SK-N-SH treated with all-trans-retinoic acid at 6 μM for 48 hours (cell line): ENCODE measurements at regions not wholly inside any gene's neighbourhood (a gene's known extent, or its start where the extent isn't known, plus 50 kb on each side); places are given as distances from the start of the nearest gene placed in this dataset.

Experiments
- OSR1 ChIP-seq: fragments of 250-450 bp; sonication (Bioruptor Pico); IDR thresholded peaks from 2 replicates; pipeline ENCODE4 v1.8.0; 2022; ENCODE audit warnings: moderate library complexity, mild to moderate bottlenecking, inconsistent platforms
- PPARA ChIP-seq: fragments of 250-450 bp; sonication (Bioruptor Pico); IDR thresholded peaks from 2 replicates; pipeline ENCODE4 v1.5.0; 2020; ENCODE audit warnings: mild to moderate bottlenecking, borderline replicate concordance
- ZC3H10 ChIP-seq: fragments of 250-450 bp; sonication (Bioruptor Pico); IDR thresholded peaks from 2 replicates; pipeline ENCODE4 v1.5.1; 2021; ENCODE audit warnings: mild to moderate bottlenecking, moderate library complexity
- ZNF565 ChIP-seq: fragments of 450-650 bp; formaldehyde crosslinking; conservative IDR thresholded peaks from 2 replicates; pipeline ENCODE4 v1.5.0; 2020; ENCODE audit warnings: low read depth, mild to moderate bottlenecking, moderate library complexity
- ZNF8 ChIP-seq: fragments of 450-650 bp; formaldehyde crosslinking; IDR thresholded peaks from 2 replicates; pipeline ENCODE4 v1.5.0; 2020; ENCODE audit warnings: mild to moderate bottlenecking, moderate library complexity
- TF ChIP-seq, protein P1 (sequence below): fragments of 250-450 bp; sonication (Bioruptor Pico); IDR thresholded peaks from 2 replicates; pipeline ENCODE4 v1.8.0; 2021; ENCODE audit warnings: low read depth, mild to moderate bottlenecking, moderate library complexity, borderline replicate concordance

DNA sequence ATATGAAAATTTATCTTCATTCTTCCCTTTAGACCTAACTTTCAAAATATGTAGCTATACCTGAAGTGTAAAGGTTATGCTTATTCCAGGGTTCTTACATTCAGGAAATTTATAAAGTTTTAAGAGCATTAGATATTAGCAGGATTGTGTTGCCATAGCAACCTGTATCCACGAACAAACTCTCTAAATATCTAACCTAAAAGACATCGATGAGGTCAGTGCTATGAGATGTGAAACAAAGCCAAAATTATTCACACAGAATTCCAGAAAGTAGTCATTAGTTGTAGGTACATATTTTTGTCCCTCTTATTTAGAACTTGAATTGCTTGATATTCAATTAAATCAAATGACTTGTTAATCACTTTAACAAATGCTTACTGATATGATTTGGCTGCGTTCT lies 705.3 kb downstream of the SOCS6 start:
- TF ChIP-seq OSR1 (CRISPR knock-in tag) (no peak), ZNF565 (CRISPR knock-in tag) (no peak), ZC3H10 (CRISPR knock-in tag) (no peak), PPARA (CRISPR knock-in tag) (no peak), ZNF8 (CRISPR knock-in tag) (no peak)
- TF ChIP-seq, protein P1, sequence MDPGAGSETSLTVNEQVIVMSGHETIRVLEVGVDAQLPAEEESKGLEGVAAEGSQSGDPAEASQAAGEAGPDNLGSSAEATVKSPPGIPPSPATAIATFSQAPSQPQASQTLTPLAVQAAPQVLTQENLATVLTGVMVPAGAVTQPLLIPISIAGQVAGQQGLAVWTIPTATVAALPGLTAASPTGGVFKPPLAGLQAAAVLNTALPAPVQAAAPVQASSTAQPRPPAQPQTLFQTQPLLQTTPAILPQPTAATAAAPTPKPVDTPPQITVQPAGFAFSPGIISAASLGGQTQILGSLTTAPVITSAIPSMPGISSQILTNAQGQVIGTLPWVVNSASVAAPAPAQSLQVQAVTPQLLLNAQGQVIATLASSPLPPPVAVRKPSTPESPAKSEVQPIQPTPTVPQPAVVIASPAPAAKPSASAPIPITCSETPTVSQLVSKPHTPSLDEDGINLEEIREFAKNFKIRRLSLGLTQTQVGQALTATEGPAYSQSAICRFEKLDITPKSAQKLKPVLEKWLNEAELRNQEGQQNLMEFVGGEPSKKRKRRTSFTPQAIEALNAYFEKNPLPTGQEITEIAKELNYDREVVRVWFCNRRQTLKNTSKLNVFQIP (CRISPR knock-in tag): no peak
